ENCODE measurements at regions not wholly inside any gene's neighbourhood (a gene's known extent, or its start where the extent isn't known, plus 50 kb on each side); places are given as distances from the start of the nearest gene placed in this dataset.
"Not testable (repeated sequence)": the region's sequence is repeated elsewhere in the genome, so short reads cannot be mapped to it uniquely, and the experiment has no call there.

GRCh38 chr20:39703357-39703756 lies 741.2 kb downstream of the DHX35 start:
- TF ChIP-seq, protein P1, sequence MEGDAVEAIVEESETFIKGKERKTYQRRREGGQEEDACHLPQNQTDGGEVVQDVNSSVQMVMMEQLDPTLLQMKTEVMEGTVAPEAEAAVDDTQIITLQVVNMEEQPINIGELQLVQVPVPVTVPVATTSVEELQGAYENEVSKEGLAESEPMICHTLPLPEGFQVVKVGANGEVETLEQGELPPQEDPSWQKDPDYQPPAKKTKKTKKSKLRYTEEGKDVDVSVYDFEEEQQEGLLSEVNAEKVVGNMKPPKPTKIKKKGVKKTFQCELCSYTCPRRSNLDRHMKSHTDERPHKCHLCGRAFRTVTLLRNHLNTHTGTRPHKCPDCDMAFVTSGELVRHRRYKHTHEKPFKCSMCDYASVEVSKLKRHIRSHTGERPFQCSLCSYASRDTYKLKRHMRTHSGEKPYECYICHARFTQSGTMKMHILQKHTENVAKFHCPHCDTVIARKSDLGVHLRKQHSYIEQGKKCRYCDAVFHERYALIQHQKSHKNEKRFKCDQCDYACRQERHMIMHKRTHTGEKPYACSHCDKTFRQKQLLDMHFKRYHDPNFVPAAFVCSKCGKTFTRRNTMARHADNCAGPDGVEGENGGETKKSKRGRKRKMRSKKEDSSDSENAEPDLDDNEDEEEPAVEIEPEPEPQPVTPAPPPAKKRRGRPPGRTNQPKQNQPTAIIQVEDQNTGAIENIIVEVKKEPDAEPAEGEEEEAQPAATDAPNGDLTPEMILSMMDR (IDR thresholded peaks at IDR 0.05; ENCODE audit: insufficient read depth, low read length, poor library complexity, severe bottlenecking): not testable (repeated sequence)
- TF ChIP-seq EZH2phosphoT487 (conservative IDR thresholded peaks at IDR 0.05; ENCODE audit: low read length): not testable (repeated sequence)

Data from SU-DHL-6 (cell line).